Skin of body (tissue), 1 donor: ENCODE measurements at regions not wholly inside any gene's neighbourhood (a gene's known extent, or its start where the extent isn't known, plus 50 kb on each side); places are given as distances from the start of the nearest gene placed in this dataset.
A peak's percentile ranks its signal among the peaks of the same experiment; 100 is the strongest.
"Not testable (repeated sequence)": the region's sequence is repeated elsewhere in the genome, so short reads cannot be mapped to it uniquely, and the experiment has no call there.

Source experiments
- DNase-seq: peaks from one replicate; lab custom pipeline; 2025; lab: John Stamatoyannopoulos, UW

GRCh38 chr10:118948786-118949185, 80.7 kb upstream of the NANOS1 start:
- no peak for DNase-seq

- no peak for DNase-seq
Measured at GRCh38 chr10:118950190-118950680, 79.3 kb upstream of the NANOS1 start.

GRCh38 chr10:118950997-118951637, 78.4 kb upstream of the NANOS1 start:
- no peak for DNase-seq

- DNase-seq, result no peak
Measured at GRCh38 chr10:118952493-118953295, 76.8 kb upstream of the NANOS1 start.

GRCh38 chr10:118953598-118954393, 75.7 kb upstream of the NANOS1 start:
- peak; percentile 52 for DNase-seq

- no peak for DNase-seq
Measured at GRCh38 chr10:118955531-118955930, 74.0 kb upstream of the NANOS1 start.

- DNase-seq, result no peak
Measured at GRCh38 chr10:118955951-118956801, 73.3 kb upstream of the NANOS1 start.

- DNase-seq, result no peak
Measured at GRCh38 chr10:118956802-118957442, 72.6 kb upstream of the NANOS1 start.

- no peak for DNase-seq
Measured at GRCh38 chr10:118957443-118957825, 72.1 kb upstream of the NANOS1 start.

- no peak for DNase-seq
Measured at GRCh38 chr10:118957966-118958365, 71.5 kb upstream of the NANOS1 start.

- DNase-seq, result no peak
Measured at GRCh38 chr10:118958559-118958958, 71.0 kb upstream of the NANOS1 start.

- DNase-seq, result peak; percentile 4
Measured at GRCh38 chr10:118958984-118959925, 70.3 kb upstream of the NANOS1 start.

GRCh38 chr10:118960157-118961090, 69.1 kb upstream of the NANOS1 start:
- DNase-seq, result peak; percentile 8

- no peak for DNase-seq
Measured at GRCh38 chr10:118961436-118961835, 68.1 kb upstream of the NANOS1 start.

- DNase-seq, result not testable (repeated sequence)
Measured at GRCh38 chr10:118962331-118962868, 67.1 kb upstream of the NANOS1 start.

GRCh38 chr10:118963341-118963740, 66.2 kb upstream of the NANOS1 start:
- no peak for DNase-seq

- DNase-seq, result no peak
Measured at GRCh38 chr10:118963933-118964332, 65.6 kb upstream of the NANOS1 start.

GRCh38 chr10:118964476-118964875, 65.0 kb upstream of the NANOS1 start:
- DNase-seq, result not testable (repeated sequence)
